ENCODE measurements at regions not wholly inside any gene's neighbourhood (a gene's known extent, or its start where the extent isn't known, plus 50 kb on each side); places are given as distances from the start of the nearest gene placed in this dataset.

GRCh38 chr5:58393716-58394115 is 66.2 kb downstream of the PLK2 start:
- ATAC-seq, result no peak
- Mint-ChIP-seq H3K4me3 (no peak overlapping the region), H3K36me3 (ENCODE audit: low read depth) (no peaks in the 10 kb centered on the region), H3K27me3 (peaks cover 2% of the 10 kb centered on the region), H3K4me1 (ENCODE audit: low read depth) (no peaks in the 10 kb centered on the region), H3K27ac (no peak overlapping the region), H3K9me3 (no peaks in the 10 kb centered on the region)
- ChIA-PET POLR2A (no interaction called here), CTCF (interaction anchor here (0.9 kb wide), 1 partner anchor 67 kb away, joined by 3 read pairs; no protein-coding TSS in a partner anchor)
- intact Hi-C loops (cut with micrococcal nuclease), result no loop called here
- TF ChIP-seq CTCF (IDR thresholded peaks at IDR 0.05), result no peak
- DNase-seq, result no peak

- Mint-ChIP-seq H3K9me3 (no peaks in the 10 kb centered on the region), H3K27me3 (peaks cover 2% of the 10 kb centered on the region), H3K27ac (no peak overlapping the region), H3K36me3 (ENCODE audit: low read depth) (no peaks in the 10 kb centered on the region), H3K4me3 (no peak overlapping the region), H3K4me1 (ENCODE audit: low read depth) (no peaks in the 10 kb centered on the region)
- ATAC-seq (no peak), DNase-seq (no peak)
- no peak for TF ChIP-seq CTCF (IDR thresholded peaks at IDR 0.05)
- CTCF ChIA-PET, result no interaction called here
- intact Hi-C loops (cut with micrococcal nuclease), result no loop called here
- POLR2A ChIA-PET, result interaction anchor here (0.6 kb wide), 1 partner anchor 82 kb away, joined by 3 read pairs; no protein-coding TSS in a partner anchor
Measured at GRCh38 chr5:58392496-58392895, 67.4 kb downstream of the PLK2 start.

- H3K27ac Mint-ChIP-seq, result no peak overlapping the region
- intact Hi-C loops (cut with micrococcal nuclease), result no loop called here
- DNase-seq, result no peak
- CTCF ChIA-PET, result no interaction called here
- POLR2A ChIA-PET, result no interaction called here
- TF ChIP-seq CTCF (IDR thresholded peaks at IDR 0.05), result no peak
- H3K9me3 Mint-ChIP-seq, result peaks cover 18% of the 10 kb centered on the region
- H3K4me1 Mint-ChIP-seq (ENCODE audit: low read depth), result no peaks in the 10 kb centered on the region
- no peak for ATAC-seq
- H3K4me3 Mint-ChIP-seq, result no peak overlapping the region
- H3K27me3 Mint-ChIP-seq, result peaks cover 7% of the 10 kb centered on the region
- H3K36me3 Mint-ChIP-seq (ENCODE audit: low read depth), result peaks cover 2% of the 10 kb centered on the region
Measured at GRCh38 chr5:58383448-58383847, 76.4 kb downstream of the PLK2 start.

- ATAC-seq, result no peak
- no peak for TF ChIP-seq CTCF (IDR thresholded peaks at IDR 0.05)
- Mint-ChIP-seq H3K36me3 (ENCODE audit: low read depth) (peaks cover 2% of the 10 kb centered on the region), H3K4me1 (ENCODE audit: low read depth) (no peaks in the 10 kb centered on the region), H3K4me3 (no peak overlapping the region), H3K27ac (no peak overlapping the region), H3K27me3 (peaks cover 7% of the 10 kb centered on the region), H3K9me3 (peaks cover 18% of the 10 kb centered on the region)
- CTCF ChIA-PET, result no interaction called here
- no peak for DNase-seq
- intact Hi-C loops (cut with micrococcal nuclease), result no loop called here
- POLR2A ChIA-PET, result no interaction called here
Measured at GRCh38 chr5:58382131-58382534, 77.8 kb downstream of the PLK2 start.

GRCh38 chr5:58381566-58381965 is 78.3 kb downstream of the PLK2 start:
- ChIA-PET CTCF (no interaction called here), POLR2A (no interaction called here)
- ATAC-seq (no peak), DNase-seq (no peak)
- H3K4me1 Mint-ChIP-seq (ENCODE audit: low read depth), result no peaks in the 10 kb centered on the region
- H3K27me3 Mint-ChIP-seq, result peaks cover 7% of the 10 kb centered on the region
- no peak overlapping the region for H3K27ac Mint-ChIP-seq
- no peak overlapping the region for H3K4me3 Mint-ChIP-seq
- peaks cover 2% of the 10 kb centered on the region for H3K36me3 Mint-ChIP-seq (ENCODE audit: low read depth)
- intact Hi-C loops (cut with micrococcal nuclease), result no loop called here
- TF ChIP-seq CTCF (IDR thresholded peaks at IDR 0.05), result no peak
- peaks cover 18% of the 10 kb centered on the region for H3K9me3 Mint-ChIP-seq
